ENCODE measurements at regions not wholly inside any gene's neighbourhood (a gene's known extent, or its start where the extent isn't known, plus 50 kb on each side); places are given as distances from the start of the nearest gene placed in this dataset.
"Not testable (repeated sequence)": the region's sequence is repeated elsewhere in the genome, so short reads cannot be mapped to it uniquely, and the experiment has no call there.

- DNase-seq (ENCODE audit: low read depth in 2 of 3, low spot score in 2 of 3) = no peak
Observed at GRCh38 chr14:56023661-56024081, 94.5 kb upstream of the PELI2 start.

GRCh38 chr14:56025191-56025590, 93.0 kb upstream of the PELI2 start:
- DNase-seq (ENCODE audit: low read depth in 2 of 3, low spot score in 2 of 3) = no peak

DNA sequence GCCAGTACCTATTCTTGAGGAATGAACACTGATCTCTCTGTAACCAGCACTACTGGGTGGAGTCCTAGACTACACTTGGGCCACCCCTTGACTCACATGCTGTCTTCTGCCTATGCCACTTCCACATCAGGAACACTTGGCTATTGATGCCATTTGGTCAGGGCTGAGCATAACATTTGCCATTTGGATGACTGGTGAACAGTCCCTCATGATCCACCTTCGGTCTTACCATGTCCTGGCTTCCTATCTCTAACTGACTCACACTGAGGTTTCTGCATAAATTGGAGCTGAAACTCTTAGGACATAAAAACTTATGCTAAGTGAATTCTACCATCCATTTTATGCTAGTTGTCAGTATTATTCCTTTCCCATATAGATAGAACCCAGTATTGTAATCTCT, 91.7 kb upstream of the PELI2 start:
- DNase-seq (ENCODE audit: low read depth in 2 of 3, low spot score in 2 of 3) = no peak

- DNase-seq (ENCODE audit: low read depth in 2 of 3, low spot score in 2 of 3) = no peak
Observed at GRCh38 chr14:56027421-56027820, 90.8 kb upstream of the PELI2 start.

DNA sequence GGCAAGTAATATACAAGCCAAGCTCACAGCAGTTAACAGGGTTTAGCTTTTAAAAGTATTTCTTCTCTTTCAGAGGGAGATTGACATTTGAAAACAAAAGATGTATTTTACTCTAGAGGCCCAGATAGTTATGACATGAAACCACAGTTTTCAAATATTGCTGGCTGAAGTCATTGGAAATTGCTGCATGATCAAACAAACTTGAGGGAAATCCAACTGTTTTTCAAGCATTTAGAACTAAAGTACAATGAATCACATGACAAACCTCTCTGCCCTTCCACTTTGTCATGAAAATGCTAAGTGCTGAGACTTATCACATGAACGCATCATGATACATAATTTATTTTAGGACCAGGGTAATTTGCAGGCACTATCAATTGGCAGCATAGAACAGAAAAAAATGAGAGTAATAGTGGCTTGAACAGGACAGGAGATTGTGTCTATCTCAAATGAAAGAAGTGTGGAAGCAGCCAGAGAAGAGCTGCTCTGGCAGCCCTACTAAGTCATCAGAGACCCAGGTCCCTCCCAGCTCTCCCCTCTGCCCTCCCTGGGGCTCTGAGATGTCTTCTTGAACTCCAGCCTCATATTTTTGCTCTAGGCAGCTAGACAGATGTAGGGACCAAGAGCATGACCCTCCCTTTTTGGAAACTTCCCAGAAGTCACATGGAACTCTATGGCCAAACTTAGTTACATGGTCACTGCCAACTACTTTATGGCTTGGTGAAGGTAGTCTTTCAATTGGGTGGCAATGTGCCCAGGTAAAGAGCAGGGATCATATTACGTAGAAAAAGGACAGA, 90.1 kb upstream of the PELI2 start:
- DNase-seq (ENCODE audit: low read depth in 2 of 3, low spot score in 2 of 3) = no peak

GRCh38 chr14:56036353-56036752, 81.9 kb upstream of the PELI2 start:
- DNase-seq (ENCODE audit: low read depth in 2 of 3, low spot score in 2 of 3) = no peak

- DNase-seq (ENCODE audit: low read depth in 2 of 3, low spot score in 2 of 3) = no peak
Observed at GRCh38 chr14:56040121-56040520, 78.1 kb upstream of the PELI2 start.

- no peak for DNase-seq (ENCODE audit: low read depth in 2 of 3, low spot score in 2 of 3)
Observed at GRCh38 chr14:56044196-56044595, 74.0 kb upstream of the PELI2 start.

- DNase-seq (ENCODE audit: low read depth in 2 of 3, low spot score in 2 of 3) = no peak
Observed at GRCh38 chr14:56046546-56046945, 71.7 kb upstream of the PELI2 start.

GRCh38 chr14:56046996-56047395, 71.2 kb upstream of the PELI2 start:
- no peak for DNase-seq (ENCODE audit: low read depth in 2 of 3, low spot score in 2 of 3)

DNA sequence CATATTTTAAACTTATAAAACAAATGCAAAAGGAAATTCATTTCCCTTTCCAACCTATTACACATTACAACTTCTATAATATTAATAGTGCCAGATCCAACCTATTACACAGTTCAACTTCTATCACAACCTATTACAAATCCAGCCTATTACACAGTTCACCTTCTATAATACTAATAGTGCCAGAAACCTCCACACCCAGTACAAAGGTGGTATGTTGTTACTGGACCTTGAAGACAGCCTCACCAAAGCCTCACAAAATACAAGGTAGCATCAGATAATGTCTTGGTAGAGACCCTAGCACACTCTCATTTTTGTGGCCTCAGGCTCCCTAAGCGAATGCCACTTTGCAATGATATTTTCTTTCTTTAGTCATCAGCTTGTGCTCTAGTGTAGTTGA, 68.7 kb upstream of the PELI2 start:
- DNase-seq (ENCODE audit: low read depth in 2 of 3, low spot score in 2 of 3) = no peak

GRCh38 chr14:56055511-56055910, 62.7 kb upstream of the PELI2 start:
- no peak for DNase-seq (ENCODE audit: low read depth in 2 of 3, low spot score in 2 of 3)

DNA sequence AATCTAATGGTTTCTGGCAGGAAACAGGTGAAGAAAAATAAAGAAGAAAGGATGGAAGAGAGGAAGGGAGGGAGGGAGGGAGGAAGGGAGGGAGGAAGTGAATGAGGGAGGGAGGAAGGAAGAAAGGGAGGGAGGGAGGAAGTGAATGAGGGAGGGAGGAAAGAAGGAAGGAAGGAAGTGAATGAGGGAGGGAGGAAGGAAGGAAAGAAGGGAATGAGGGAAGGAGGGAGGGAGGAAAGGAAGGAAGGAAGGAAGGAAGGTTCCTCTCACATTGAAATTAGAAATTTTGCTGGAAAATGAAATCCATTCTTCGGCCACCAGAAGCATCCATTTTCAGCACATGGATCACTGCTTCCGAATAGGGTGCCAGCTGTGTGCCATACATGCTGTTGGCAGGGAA, 62.2 kb upstream of the PELI2 start:
- no peak for DNase-seq (ENCODE audit: low read depth in 2 of 3, low spot score in 2 of 3)

DNA sequence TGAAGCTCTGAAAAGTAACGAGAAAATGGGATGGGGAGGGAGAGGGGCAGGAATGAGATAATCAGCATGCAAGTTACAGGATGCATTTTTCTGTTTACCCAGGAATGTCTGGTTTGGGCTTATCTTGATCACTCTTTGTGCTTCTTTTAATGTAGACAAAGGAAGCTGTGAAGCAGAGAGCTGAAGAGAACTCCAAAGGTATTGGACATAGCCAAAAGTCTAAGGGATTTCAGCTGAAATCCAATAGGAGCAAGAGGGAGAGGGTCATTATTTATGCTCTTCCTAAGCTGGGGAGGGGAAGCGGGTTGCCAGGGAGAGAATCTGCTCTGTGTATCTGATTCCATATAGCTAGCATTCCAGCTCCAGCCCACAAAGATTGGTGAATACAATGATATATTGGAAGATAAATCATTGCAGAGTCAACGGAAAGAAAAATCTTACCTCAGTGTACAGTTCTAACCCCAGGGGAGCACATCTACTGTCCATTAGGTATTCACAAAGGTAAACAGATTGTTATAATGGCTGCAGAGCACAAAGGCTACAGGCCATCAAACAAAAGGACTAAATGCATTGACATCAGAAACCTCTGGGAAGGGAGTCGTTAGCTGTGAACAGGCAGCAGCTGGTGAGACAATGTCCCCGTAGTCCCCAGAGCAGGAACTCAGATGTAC, 61.0 kb upstream of the PELI2 start:
- no peak for DNase-seq (ENCODE audit: low read depth in 2 of 3, low spot score in 2 of 3)

GRCh38 chr14:56057767-56058166, 60.4 kb upstream of the PELI2 start:
- no peak for DNase-seq (ENCODE audit: low read depth in 2 of 3, low spot score in 2 of 3)

- DNase-seq (ENCODE audit: low read depth in 2 of 3, low spot score in 2 of 3) = no peak
Observed at GRCh38 chr14:56059054-56059453, 59.2 kb upstream of the PELI2 start.

GRCh38 chr14:56061051-56061450, 57.2 kb upstream of the PELI2 start:
- no peak for DNase-seq (ENCODE audit: low read depth in 2 of 3, low spot score in 2 of 3)

DNA sequence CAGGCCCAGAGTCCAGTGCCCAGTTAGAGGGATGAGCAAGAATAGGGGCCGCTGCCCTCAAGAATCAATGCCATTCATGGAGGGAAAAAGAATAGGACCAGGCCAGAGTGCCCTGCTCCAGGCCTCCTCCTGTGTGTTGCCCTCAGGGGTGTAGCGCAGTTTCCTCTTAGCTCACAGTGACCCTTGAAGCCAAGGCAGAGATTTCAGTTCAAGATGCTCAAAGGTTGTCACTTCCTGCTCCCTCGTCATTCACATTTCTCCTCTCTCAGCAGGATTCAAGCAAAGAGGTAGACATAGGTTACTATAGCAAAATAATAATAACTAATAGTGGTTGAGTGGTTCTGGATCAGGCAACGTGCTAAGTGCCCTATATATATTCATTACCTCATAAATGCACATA, 55.1 kb upstream of the PELI2 start:
- no peak for DNase-seq (ENCODE audit: low read depth in 2 of 3, low spot score in 2 of 3)

- DNase-seq (ENCODE audit: low read depth in 2 of 3, low spot score in 2 of 3) = no peak
Observed at GRCh38 chr14:56064513-56064912, 53.7 kb upstream of the PELI2 start.

DNA sequence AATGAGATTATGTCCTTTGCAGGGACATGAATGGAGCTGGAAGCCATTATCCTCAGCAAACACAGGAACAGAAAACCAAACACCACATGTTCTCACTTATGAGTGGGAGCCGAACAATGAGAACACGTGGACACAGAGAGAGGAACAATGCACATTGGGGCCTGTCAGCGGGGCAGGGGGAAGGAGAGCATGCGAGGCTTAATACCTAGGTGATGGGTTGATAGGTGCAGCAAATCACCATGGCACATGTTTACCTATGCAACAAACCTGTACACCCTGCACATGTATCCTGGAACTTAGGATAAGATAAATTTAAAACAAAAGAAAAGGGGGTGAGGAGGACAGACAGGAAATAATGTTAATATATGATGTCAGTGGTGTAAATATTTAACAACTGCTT, 53.0 kb upstream of the PELI2 start:
- not testable (repeated sequence) for DNase-seq (ENCODE audit: low read depth in 2 of 3, low spot score in 2 of 3)

- no peak for DNase-seq (ENCODE audit: low read depth in 2 of 3, low spot score in 2 of 3)
Observed at GRCh38 chr14:56065621-56066290, 52.5 kb upstream of the PELI2 start.

All from hematopoietic multipotent progenitor cell (in vitro differentiated cells).